Endothelial cell (in vitro differentiated cells): ENCODE measurements at regions not wholly inside any gene's neighbourhood (a gene's known extent, or its start where the extent isn't known, plus 50 kb on each side); places are given as distances from the start of the nearest gene placed in this dataset.

ENCODE experiments used
- DNase-seq: peaks from one replicate; pipeline ENCODE4 v3.0.0; 2021; ENCODE audit warnings: low spot score
- H3K27ac Mint-ChIP-seq: one replicate; pipeline ENCODE4 v1.8.0; 2021; ENCODE audit warnings: mixed read lengths, inconsistent platforms; ENCODE audit not compliant: unreplicated experiment
- H3K27me3 Mint-ChIP-seq: one replicate; pipeline ENCODE4 v1.8.0; 2021; ENCODE audit warnings: mild to moderate bottlenecking, moderate library complexity, mixed read lengths, inconsistent platforms; ENCODE audit not compliant: unreplicated experiment
- H3K36me3 Mint-ChIP-seq: one replicate; pipeline ENCODE4 v1.8.0; 2021; ENCODE audit warnings: mild to moderate bottlenecking, low read depth, mixed read lengths, inconsistent platforms; ENCODE audit not compliant: unreplicated experiment
- H3K4me1 Mint-ChIP-seq: one replicate; pipeline ENCODE4 v1.8.0; 2021; ENCODE audit warnings: mild to moderate bottlenecking, mixed read lengths, inconsistent platforms; ENCODE audit not compliant: unreplicated experiment
- H3K4me3 Mint-ChIP-seq: one replicate; pipeline ENCODE4 v1.8.0; 2021; ENCODE audit warnings: mild to moderate bottlenecking, mixed read lengths, inconsistent platforms; ENCODE audit not compliant: unreplicated experiment
- H3K9me3 Mint-ChIP-seq: one replicate; pipeline ENCODE4 v1.8.0; 2021; ENCODE audit warnings: mixed read lengths, inconsistent platforms; ENCODE audit not compliant: unreplicated experiment
- CTCF ChIP-seq: fragments of 200-600 bp; sonication (generic); IDR thresholded peaks from one replicate; pipeline ENCODE4 v1.5.0; 2021; ENCODE audit warnings: antibody characterized with exemption; ENCODE audit not compliant: unreplicated experiment

GRCh38 chr17:12429116-12429515 lies 236.6 kb upstream of the MYOCD start:
- no peak overlapping the region for H3K27ac Mint-ChIP-seq
- no peaks in the 10 kb centered on the region for H3K9me3 Mint-ChIP-seq
- H3K27me3 Mint-ChIP-seq, result peaks cover 2% of the 10 kb centered on the region
- H3K4me1 Mint-ChIP-seq, result no peaks in the 10 kb centered on the region
- no peak for DNase-seq
- no peak overlapping the region for H3K4me3 Mint-ChIP-seq
- no peaks in the 10 kb centered on the region for H3K36me3 Mint-ChIP-seq
- TF ChIP-seq CTCF, result no peak

GRCh38 chr17:12431188-12431587 lies 234.5 kb upstream of the MYOCD start:
- no peak overlapping the region for H3K27ac Mint-ChIP-seq
- H3K9me3 Mint-ChIP-seq, result no peaks in the 10 kb centered on the region
- H3K36me3 Mint-ChIP-seq, result no peaks in the 10 kb centered on the region
- H3K4me3 Mint-ChIP-seq, result no peak overlapping the region
- no peaks in the 10 kb centered on the region for H3K4me1 Mint-ChIP-seq
- peaks cover 2% of the 10 kb centered on the region for H3K27me3 Mint-ChIP-seq
- no peak for TF ChIP-seq CTCF
- no peak for DNase-seq

GRCh38 chr17:12438212-12438611 lies 227.5 kb upstream of the MYOCD start:
- no peak for DNase-seq
- Mint-ChIP-seq H3K4me1 (no peaks in the 10 kb centered on the region), H3K9me3 (no peaks in the 10 kb centered on the region), H3K27ac (no peak overlapping the region), H3K36me3 (no peaks in the 10 kb centered on the region), H3K27me3 (peaks cover 2% of the 10 kb centered on the region), H3K4me3 (no peak overlapping the region)
- no peak for TF ChIP-seq CTCF

GRCh38 chr17:12438813-12439586 lies 226.7 kb upstream of the MYOCD start:
- Mint-ChIP-seq H3K4me3 (no peak overlapping the region), H3K36me3 (no peaks in the 10 kb centered on the region), H3K27ac (no peak overlapping the region), H3K4me1 (no peaks in the 10 kb centered on the region), H3K9me3 (no peaks in the 10 kb centered on the region), H3K27me3 (peaks cover 2% of the 10 kb centered on the region)
- TF ChIP-seq CTCF, result no peak
- no peak for DNase-seq

DNA sequence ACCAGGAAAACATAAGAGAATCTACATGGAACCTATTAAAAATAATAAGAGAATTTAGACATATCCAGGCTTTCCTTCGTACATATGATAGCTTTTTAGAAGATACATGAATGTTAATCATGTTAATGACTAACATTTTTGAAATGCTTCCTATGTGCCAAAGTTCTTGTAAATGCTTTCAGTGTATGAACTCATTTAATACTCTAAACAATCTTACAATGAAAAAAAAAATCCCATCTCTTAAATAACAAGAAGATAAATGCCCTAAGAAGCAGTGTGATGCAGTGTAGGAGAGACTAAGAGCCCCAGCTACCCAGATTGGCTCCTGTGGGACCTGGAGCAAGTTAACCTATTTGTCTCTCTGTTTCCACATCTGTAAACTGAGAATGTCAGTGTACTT lies 220.4 kb upstream of the MYOCD start:
- Mint-ChIP-seq H3K27ac (no peak overlapping the region), H3K4me3 (no peak overlapping the region), H3K36me3 (no peaks in the 10 kb centered on the region), H3K4me1 (no peaks in the 10 kb centered on the region), H3K27me3 (no peaks in the 10 kb centered on the region), H3K9me3 (no peaks in the 10 kb centered on the region)
- TF ChIP-seq CTCF, result no peak
- no peak for DNase-seq
